Epithelial cell of esophagus (primary cell): ENCODE measurements at regions not wholly inside any gene's neighbourhood (a gene's known extent, or its start where the extent isn't known, plus 50 kb on each side); places are given as distances from the start of the nearest gene placed in this dataset.

Source experiments
- DNase-seq: peaks from one replicate; pipeline ENCODE4 v3.0.0; 2010; ENCODE audit warnings: low read depth
- H3K4me3 ChIP-seq: 2 replicates; pipeline ENCODE4 v1.5.1; 2011; ENCODE audit warnings: mild to moderate bottlenecking, low read length, control low read depth
- TF ChIP-seq, protein P1 (sequence below): IDR thresholded peaks from 2 replicates; pipeline ENCODE4 v1.5.1; 2011; ENCODE audit warnings: low read depth, mild to moderate bottlenecking, low read length, control low read depth, inconsistent platforms; ENCODE audit not compliant: insufficient read depth; ENCODE audit errors: missing control alignments

DNA sequence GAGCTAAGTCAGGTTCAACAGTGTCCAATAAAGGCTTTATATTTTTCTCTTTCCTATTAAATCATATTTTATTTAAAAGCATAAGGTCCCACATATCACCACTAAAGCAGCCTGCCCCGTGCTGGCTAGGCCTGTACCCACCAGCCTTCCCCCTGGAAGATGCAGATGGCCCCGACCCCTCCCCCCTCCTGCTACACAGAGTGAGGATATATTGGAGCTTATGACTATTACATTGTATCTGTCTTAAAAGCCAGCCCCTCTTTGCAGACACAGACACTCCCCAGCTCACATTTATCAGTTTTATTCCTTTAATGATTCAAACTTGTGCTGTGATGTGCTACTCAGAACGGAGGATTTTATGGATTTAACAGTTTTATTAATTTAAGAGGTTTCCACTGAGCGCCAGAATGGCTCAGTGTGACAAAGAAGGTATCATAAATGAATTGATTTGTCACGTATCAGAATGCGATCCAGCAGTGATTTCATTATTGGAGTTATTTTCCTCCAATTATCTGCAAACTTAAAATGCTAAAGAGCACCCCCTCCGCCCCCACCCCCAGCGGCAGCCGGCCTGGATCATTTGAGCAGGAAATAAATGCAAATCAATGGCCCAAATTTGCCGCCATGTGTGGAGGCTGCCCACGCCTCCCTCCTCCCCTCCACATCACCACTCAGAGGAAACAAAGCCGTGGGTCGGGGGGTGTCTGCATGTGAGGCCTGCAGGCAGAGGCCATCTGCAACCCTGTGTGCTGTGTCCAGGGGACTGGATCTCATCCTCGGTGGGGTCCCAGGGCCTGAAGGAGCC, 72.6 kb upstream of the ZMIZ1 start:
- H3K4me3 ChIP-seq, result no peak overlapping the region
- no peak for DNase-seq
- TF ChIP-seq, protein P1, sequence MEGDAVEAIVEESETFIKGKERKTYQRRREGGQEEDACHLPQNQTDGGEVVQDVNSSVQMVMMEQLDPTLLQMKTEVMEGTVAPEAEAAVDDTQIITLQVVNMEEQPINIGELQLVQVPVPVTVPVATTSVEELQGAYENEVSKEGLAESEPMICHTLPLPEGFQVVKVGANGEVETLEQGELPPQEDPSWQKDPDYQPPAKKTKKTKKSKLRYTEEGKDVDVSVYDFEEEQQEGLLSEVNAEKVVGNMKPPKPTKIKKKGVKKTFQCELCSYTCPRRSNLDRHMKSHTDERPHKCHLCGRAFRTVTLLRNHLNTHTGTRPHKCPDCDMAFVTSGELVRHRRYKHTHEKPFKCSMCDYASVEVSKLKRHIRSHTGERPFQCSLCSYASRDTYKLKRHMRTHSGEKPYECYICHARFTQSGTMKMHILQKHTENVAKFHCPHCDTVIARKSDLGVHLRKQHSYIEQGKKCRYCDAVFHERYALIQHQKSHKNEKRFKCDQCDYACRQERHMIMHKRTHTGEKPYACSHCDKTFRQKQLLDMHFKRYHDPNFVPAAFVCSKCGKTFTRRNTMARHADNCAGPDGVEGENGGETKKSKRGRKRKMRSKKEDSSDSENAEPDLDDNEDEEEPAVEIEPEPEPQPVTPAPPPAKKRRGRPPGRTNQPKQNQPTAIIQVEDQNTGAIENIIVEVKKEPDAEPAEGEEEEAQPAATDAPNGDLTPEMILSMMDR, result no peak

DNA sequence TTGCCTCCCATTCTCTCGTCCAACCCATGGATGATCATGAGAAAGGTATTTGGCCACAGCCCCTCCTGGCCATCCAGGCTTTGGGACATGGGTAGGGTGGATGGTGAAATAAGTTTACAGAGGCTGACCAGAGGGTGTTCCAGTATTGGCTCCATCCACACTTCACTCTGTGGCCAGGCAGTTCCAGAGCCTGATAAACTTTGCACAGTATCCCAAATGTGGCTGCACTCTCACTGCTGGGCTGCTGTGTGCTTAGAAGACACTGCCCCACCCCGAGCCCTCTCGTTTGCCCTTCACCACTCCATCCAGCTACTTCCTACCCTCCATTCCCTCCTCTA, 72.0 kb upstream of the ZMIZ1 start:
- DNase-seq, result no peak
- no peak overlapping the region for H3K4me3 ChIP-seq
- TF ChIP-seq, protein P1, result no peak

DNA sequence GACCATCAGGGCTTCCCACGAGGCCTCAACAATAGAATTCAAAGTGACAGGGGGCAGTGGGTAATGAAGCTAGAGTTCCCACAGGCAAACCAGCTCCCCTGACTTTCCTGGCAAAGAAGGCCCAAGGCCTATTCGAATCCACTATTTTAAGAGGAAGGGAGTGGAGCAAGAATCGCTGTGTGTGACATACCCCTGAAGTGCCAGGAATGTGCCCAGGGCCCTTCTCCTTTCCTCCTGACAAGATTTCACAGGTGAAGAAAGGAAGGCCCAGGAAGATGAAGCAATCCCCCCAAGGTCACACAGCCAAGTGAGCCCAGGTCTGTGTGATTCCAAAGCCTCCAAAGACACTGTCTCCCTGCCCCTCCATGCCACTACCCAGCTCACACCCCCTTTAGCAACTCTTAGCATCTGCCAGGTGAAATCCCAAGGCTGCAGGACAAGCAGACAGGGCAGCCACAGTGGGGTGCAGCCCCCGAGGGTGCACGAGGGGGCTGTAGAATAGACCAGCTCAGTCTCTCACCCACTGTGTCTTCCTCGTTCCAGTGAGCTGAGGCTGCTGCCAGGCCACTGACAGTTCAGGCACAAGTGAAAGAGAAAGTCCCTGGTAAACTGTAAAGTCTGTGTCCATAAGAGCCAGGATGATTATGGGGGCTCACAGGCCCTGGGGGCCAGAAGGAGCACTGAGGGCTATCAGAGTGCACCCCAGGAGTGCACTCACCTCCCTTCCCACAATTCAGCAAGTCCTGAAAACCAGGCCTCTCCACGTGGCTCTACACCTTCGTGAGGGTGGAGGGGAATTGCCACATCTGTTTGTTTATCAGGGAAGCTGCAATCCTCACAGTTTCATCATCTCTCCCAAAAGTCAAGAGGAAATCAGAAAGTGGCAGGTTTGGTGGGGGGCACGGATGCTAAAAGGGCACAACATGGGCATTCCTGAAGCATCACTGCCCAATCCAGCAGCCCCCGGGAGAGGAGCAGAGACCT, 70.8 kb upstream of the ZMIZ1 start:
- TF ChIP-seq, protein P1, result no peak
- H3K4me3 ChIP-seq, result no peak overlapping the region

DNA sequence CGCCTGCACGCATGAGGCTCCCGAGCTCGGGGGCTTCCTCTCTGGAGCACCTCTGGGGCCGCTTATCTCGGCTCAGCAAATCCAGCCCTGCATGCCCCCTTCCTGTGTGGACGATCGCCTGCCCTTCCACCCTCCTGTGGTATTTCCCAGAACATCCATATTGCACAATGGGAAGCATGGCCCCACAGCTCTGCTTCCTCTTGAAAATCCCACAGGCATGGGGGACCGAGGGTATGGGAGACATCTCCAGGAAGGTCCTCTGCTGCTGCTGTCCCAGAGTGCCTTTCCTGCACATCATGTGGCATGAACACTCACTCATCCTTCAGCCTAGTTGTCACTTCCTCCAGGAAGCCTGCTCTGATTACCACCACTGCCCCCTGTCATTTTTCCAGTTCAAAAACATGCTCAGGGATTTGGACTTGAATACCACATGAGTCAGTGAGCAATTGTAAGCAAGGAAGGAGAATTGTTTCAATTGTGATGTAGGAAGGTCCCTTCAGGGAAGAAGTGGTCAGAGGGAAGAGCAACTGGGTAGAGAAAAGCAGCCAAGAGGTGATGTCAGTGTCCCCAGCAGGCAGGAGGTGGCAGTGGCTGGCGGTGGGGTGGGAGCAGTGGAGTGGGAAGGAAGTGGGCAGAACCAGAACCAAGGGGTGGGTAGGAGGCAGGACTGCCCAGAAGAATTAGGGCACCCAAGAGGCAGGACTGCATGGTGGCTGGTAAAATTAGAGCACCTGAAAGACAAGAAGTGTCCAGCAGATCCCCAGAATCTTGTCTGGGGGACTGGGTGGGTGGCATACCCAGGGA, 67.5 kb upstream of the ZMIZ1 start:
- TF ChIP-seq, protein P1, result no peak
- DNase-seq, result no peak
- no peak overlapping the region for H3K4me3 ChIP-seq

More for the DNA sequence above, 70.8 kb upstream of the ZMIZ1 start:
- peak; percentile 39 for DNase-seq

DNA sequence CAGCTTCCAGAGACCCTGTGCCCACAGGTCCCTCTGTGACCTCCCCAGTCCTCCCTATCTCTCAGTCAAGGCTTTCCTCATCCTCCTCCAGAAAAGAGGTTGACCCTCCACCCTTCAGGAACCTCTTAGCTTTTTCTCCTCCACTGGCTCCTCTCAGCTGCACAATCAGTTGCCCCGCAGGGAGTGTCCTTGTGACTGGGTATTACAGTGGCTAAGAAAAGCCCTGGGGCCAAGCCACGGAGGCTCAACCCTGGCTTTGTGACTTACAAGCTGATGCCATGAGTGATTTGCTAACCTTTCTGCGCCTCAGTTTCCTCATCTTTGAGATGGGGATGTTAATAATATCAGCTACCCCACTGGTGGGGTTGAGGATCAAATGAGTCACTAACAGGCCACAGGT, 66.4 kb upstream of the ZMIZ1 start:
- no peak for DNase-seq
- TF ChIP-seq, protein P1, result no peak
- H3K4me3 ChIP-seq, result no peak overlapping the region
